SU-DHL-6 (cell line): ENCODE measurements at regions not wholly inside any gene's neighbourhood (a gene's known extent, or its start where the extent isn't known, plus 50 kb on each side); places are given as distances from the start of the nearest gene placed in this dataset.
"Not testable (repeated sequence)": the region's sequence is repeated elsewhere in the genome, so short reads cannot be mapped to it uniquely, and the experiment has no call there.

Source experiments
- H2AFZ ChIP-seq: fragments of 200-600 bp; sonication (generic); 2 replicates; pipeline ENCODE4 v1.6.1; 2014; ENCODE audit warnings: low read depth, mild to moderate bottlenecking, moderate library complexity, mixed read lengths, antibody characterized with exemption, low read length; ENCODE audit not compliant: severe bottlenecking
- H3F3A ChIP-seq: fragments of 200-600 bp; shearing (Covaris generic); 2 replicates; pipeline ENCODE4 v1.6.0; 2016; ENCODE audit warnings: antibody characterized with exemption, mild to moderate bottlenecking; ENCODE audit not compliant: insufficient read depth
- H3K27ac ChIP-seq: fragments of 200-600 bp; sonication (generic); 2 replicates; pipeline ENCODE4 v1.5.1; 2016; ENCODE audit warnings: low read depth, mild to moderate bottlenecking, low read length, moderate library complexity, mixed read lengths
- H3K27me3 ChIP-seq: fragments of 200-600 bp; sonication (generic), shearing (Covaris generic); 2 replicates; pipeline ENCODE4 v1.6.0; 2014; ENCODE audit warnings: mild to moderate bottlenecking, low read length
- H3K36me3 ChIP-seq: fragments of 200-600 bp; sonication (generic); 2 replicates; pipeline ENCODE4 v1.6.1; 2014; ENCODE audit warnings: mild to moderate bottlenecking, low read length, mixed read lengths
- H3K4me2 ChIP-seq: fragments of 300-600, 200-600 bp; shearing (Covaris generic), sonication (generic); 2 replicates; pipeline ENCODE4 v1.6.0; 2014; ENCODE audit warnings: low read length, low read depth, mild to moderate bottlenecking; ENCODE audit not compliant: poor library complexity, severe bottlenecking
- H3K4me3 ChIP-seq: fragments of 200-600 bp; sonication (generic); 2 replicates; pipeline ENCODE4 v1.5.1; 2014; ENCODE audit warnings: antibody characterized with exemption, low read length, mild to moderate bottlenecking, mixed read lengths; ENCODE audit not compliant: insufficient read depth, poor library complexity, severe bottlenecking
- H3K79me2 ChIP-seq: fragments of 200-600 bp; sonication (generic); 2 replicates; pipeline ENCODE4 v1.6.1; 2014; ENCODE audit warnings: mild to moderate bottlenecking, low read length, moderate library complexity; ENCODE audit not compliant: insufficient read depth
- H3K9ac ChIP-seq: fragments of 200-600 bp; sonication (generic); 2 replicates; pipeline ENCODE4 v1.7.0; 2014; ENCODE audit warnings: mild to moderate bottlenecking, low read length
- H3K9me2 ChIP-seq: fragments of 200-600 bp; sonication (generic); replicated peaks from 2 replicates; pipeline ENCODE4 v1.6.1; 2014; ENCODE audit warnings: low read length; ENCODE audit not compliant: insufficient read depth
- H3K9me3 ChIP-seq: fragments of 200-600 bp; sonication (generic); 2 replicates; pipeline ENCODE4 v1.6.1; 2014; ENCODE audit warnings: low read length, mixed read lengths; ENCODE audit not compliant: insufficient read depth
- H4K20me1 ChIP-seq: fragments of 200-600 bp; sonication (generic); 2 replicates; pipeline ENCODE4 v1.6.1; 2014; ENCODE audit warnings: low read depth, mild to moderate bottlenecking, antibody characterized with exemption, low read length, moderate library complexity, mixed read lengths
- EZH2phosphoT487 ChIP-seq: fragments of 200-600 bp; sonication (generic), shearing (Covaris generic); conservative IDR thresholded peaks from 2 replicates; pipeline ENCODE4 v1.6.1; 2018; ENCODE audit warnings: mild to moderate bottlenecking, antibody characterized with exemption, low read length, moderate library complexity, mixed read lengths
- TF ChIP-seq, protein P1 (sequence below): fragments of 200-600 bp; sonication (generic); IDR thresholded peaks from one replicate; pipeline ENCODE4 v1.5.1; 2017; ENCODE audit warnings: antibody characterized with exemption, mild to moderate bottlenecking, low read length, moderate library complexity; ENCODE audit not compliant: insufficient read depth, poor library complexity, severe bottlenecking

- Histone ChIP-seq H3K4me2 (no peak overlapping the region), H3K9me3 (no peaks in the 10 kb centered on the region), H3K79me2 (no peaks in the 10 kb centered on the region), H3K36me3 (no peaks in the 10 kb centered on the region), H3F3A (no peaks in the 10 kb centered on the region), H3K27ac (no peak overlapping the region), H3K27me3 (no peaks in the 10 kb centered on the region), H3K9ac (no peak overlapping the region), H3K9me2 (no peaks in the 10 kb centered on the region), H2AFZ (no peak overlapping the region), H3K4me3 (no peak overlapping the region), H4K20me1 (no peaks in the 10 kb centered on the region)
- TF ChIP-seq, protein P1, sequence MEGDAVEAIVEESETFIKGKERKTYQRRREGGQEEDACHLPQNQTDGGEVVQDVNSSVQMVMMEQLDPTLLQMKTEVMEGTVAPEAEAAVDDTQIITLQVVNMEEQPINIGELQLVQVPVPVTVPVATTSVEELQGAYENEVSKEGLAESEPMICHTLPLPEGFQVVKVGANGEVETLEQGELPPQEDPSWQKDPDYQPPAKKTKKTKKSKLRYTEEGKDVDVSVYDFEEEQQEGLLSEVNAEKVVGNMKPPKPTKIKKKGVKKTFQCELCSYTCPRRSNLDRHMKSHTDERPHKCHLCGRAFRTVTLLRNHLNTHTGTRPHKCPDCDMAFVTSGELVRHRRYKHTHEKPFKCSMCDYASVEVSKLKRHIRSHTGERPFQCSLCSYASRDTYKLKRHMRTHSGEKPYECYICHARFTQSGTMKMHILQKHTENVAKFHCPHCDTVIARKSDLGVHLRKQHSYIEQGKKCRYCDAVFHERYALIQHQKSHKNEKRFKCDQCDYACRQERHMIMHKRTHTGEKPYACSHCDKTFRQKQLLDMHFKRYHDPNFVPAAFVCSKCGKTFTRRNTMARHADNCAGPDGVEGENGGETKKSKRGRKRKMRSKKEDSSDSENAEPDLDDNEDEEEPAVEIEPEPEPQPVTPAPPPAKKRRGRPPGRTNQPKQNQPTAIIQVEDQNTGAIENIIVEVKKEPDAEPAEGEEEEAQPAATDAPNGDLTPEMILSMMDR = no peak
These were observed 97.5 kb downstream of the DNAJB9 start for GRCh38 chr7:108667216-108667615.

GRCh38 chr7:108669958-108670357, 100.3 kb downstream of the DNAJB9 start:
- no peaks in the 10 kb centered on the region for H3K27me3 ChIP-seq

GRCh38 chr7:108673699-108674098, 104.0 kb downstream of the DNAJB9 start:
- H3K79me2 ChIP-seq = not testable (repeated sequence)

More at GRCh38 chr7:108669958-108670357, 100.3 kb downstream of the DNAJB9 start:
- Histone ChIP-seq H3K4me2 (no peak overlapping the region), H3K79me2 (no peaks in the 10 kb centered on the region), H4K20me1 (no peaks in the 10 kb centered on the region), H3F3A (no peaks in the 10 kb centered on the region), H3K9ac (no peak overlapping the region), H3K4me3 (no peak overlapping the region), H3K9me2 (no peaks in the 10 kb centered on the region), H3K27ac (no peak overlapping the region), H3K9me3 (no peaks in the 10 kb centered on the region), H3K36me3 (no peaks in the 10 kb centered on the region), H2AFZ (no peak overlapping the region)
- TF ChIP-seq, protein P1 = no peak
- TF ChIP-seq EZH2phosphoT487 = no peak

GRCh38 chr7:108684629-108685028, 115.0 kb downstream of the DNAJB9 start:
- Histone ChIP-seq H3K9me2 (no peaks in the 10 kb centered on the region), H3K36me3 (no peaks in the 10 kb centered on the region), H3K4me3 (no peak overlapping the region), H3K4me2 (no peak overlapping the region), H3K27ac (no peak overlapping the region), H3K79me2 (no peaks in the 10 kb centered on the region), H3F3A (no peaks in the 10 kb centered on the region), H2AFZ (no peak overlapping the region), H4K20me1 (no peaks in the 10 kb centered on the region), H3K9ac (no peak overlapping the region), H3K27me3 (no peaks in the 10 kb centered on the region), H3K9me3 (no peaks in the 10 kb centered on the region)
- TF ChIP-seq EZH2phosphoT487 = no peak
- TF ChIP-seq, protein P1 = no peak

More at GRCh38 chr7:108673699-108674098, 104.0 kb downstream of the DNAJB9 start:
- H3F3A ChIP-seq, H3K4me2 ChIP-seq, H2AFZ ChIP-seq, H3K36me3 ChIP-seq, H3K9me2 ChIP-seq, H3K4me3 ChIP-seq, H3K9me3 ChIP-seq, H3K9ac ChIP-seq, H3K27me3 ChIP-seq, H4K20me1 ChIP-seq, H3K27ac ChIP-seq: not testable (repeated sequence)
